ENCODE measurements at regions not wholly inside any gene's neighbourhood (a gene's known extent, or its start where the extent isn't known, plus 50 kb on each side); places are given as distances from the start of the nearest gene placed in this dataset.

DNA sequence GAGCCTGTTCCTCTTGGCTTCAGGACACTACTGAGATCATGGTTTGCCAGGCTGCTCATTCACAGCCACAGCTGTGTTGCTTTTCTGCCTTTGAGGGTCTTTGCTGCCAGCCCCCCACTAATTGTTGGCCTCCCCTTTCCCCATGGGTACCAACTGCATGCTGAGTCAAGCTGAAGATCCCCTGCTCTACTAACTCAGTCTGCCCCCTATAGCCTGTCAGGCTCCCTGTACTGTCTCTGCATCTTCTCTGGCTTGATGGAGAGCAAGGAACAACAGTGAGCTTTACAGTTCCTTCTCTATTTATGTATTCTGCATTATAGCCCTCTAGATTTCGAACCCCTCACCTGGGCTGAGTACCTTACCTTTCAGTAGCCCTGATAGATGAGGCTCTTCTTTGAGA is 257.6 kb upstream of the CADM1 start:
- H3K4me3 ChIP-seq (ENCODE audit: control insufficient read depth, low read depth, low read length), result no peak overlapping the region
- no peak for DNase-seq (ENCODE audit: low read depth)
- TF ChIP-seq, protein P1, sequence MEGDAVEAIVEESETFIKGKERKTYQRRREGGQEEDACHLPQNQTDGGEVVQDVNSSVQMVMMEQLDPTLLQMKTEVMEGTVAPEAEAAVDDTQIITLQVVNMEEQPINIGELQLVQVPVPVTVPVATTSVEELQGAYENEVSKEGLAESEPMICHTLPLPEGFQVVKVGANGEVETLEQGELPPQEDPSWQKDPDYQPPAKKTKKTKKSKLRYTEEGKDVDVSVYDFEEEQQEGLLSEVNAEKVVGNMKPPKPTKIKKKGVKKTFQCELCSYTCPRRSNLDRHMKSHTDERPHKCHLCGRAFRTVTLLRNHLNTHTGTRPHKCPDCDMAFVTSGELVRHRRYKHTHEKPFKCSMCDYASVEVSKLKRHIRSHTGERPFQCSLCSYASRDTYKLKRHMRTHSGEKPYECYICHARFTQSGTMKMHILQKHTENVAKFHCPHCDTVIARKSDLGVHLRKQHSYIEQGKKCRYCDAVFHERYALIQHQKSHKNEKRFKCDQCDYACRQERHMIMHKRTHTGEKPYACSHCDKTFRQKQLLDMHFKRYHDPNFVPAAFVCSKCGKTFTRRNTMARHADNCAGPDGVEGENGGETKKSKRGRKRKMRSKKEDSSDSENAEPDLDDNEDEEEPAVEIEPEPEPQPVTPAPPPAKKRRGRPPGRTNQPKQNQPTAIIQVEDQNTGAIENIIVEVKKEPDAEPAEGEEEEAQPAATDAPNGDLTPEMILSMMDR (conservative IDR thresholded peaks at IDR 0.05; ENCODE audit: control insufficient read depth, insufficient read depth, low read depth, low read length), result no peak

DNA sequence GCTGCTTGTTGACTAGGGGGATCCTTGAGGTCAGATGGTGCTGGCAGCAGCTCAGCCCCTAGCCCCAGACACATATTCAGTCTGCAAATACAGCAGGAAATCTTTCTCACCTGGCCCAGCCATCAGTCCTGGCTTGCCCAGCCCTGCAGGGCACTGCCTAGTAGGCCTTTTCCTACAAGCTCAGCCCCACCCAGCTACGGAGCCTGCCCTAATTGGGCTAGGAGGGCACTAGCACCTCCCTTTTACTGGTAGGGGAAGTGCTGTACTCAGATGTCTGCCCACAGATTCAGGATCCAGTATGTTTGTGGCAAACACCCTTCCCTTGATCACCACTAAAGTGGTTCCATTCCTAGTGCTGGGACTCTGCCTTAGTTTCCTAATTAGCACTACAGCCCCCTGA is 257.1 kb upstream of the CADM1 start:
- H3K4me3 ChIP-seq (ENCODE audit: control insufficient read depth, low read depth, low read length), result no peak overlapping the region
- TF ChIP-seq, protein P1 (conservative IDR thresholded peaks at IDR 0.05; ENCODE audit: control insufficient read depth, insufficient read depth, low read depth, low read length), result no peak
- DNase-seq (ENCODE audit: low read depth), result no peak

DNA sequence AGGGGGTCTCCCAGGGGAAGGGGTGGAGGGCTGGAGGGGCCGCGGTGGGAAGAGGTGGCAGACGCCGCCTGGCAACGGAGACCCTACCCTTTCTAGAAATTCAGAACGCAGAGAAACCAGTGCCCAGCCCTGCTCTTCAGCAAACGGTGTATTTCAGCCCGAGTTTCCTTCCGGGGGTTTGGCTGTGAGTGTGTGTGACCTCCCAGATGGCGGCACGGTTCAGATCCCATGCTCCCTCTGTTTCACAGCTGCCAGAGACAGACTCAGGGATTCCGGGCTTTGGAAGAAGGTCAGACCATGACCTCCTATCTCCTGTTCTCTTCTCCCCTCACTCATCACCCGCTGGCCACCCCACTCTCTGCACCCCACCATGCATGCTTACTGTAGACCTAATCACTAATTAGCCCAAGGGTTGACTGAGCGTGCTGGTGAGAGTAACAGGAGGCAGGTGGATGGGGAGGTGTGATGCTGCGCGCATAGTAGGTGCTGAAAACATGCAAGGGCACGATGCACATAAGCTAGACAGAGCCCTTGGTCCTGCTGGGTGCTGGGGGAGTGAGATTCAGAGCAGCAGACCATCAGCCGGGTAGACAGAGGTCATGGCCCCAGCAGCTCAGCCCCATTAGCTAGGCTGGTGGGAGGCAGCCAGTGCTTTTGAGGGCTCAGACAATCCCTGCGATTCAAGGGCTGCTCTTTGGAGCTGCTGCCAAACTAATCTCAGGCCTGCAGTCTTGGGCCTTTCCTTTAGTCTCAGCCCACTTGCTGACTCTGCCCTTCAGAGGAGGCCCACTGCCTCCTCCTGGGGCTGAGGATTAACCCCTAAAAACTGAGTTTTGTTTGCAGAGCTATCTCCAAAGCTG is 256.5 kb upstream of the CADM1 start:
- TF ChIP-seq, protein P1 (conservative IDR thresholded peaks at IDR 0.05; ENCODE audit: control insufficient read depth, insufficient read depth, low read depth, low read length), result no peak
- DNase-seq (ENCODE audit: low read depth), result no peak
- H3K4me3 ChIP-seq (ENCODE audit: control insufficient read depth, low read depth, low read length), result no peak overlapping the region

DNA sequence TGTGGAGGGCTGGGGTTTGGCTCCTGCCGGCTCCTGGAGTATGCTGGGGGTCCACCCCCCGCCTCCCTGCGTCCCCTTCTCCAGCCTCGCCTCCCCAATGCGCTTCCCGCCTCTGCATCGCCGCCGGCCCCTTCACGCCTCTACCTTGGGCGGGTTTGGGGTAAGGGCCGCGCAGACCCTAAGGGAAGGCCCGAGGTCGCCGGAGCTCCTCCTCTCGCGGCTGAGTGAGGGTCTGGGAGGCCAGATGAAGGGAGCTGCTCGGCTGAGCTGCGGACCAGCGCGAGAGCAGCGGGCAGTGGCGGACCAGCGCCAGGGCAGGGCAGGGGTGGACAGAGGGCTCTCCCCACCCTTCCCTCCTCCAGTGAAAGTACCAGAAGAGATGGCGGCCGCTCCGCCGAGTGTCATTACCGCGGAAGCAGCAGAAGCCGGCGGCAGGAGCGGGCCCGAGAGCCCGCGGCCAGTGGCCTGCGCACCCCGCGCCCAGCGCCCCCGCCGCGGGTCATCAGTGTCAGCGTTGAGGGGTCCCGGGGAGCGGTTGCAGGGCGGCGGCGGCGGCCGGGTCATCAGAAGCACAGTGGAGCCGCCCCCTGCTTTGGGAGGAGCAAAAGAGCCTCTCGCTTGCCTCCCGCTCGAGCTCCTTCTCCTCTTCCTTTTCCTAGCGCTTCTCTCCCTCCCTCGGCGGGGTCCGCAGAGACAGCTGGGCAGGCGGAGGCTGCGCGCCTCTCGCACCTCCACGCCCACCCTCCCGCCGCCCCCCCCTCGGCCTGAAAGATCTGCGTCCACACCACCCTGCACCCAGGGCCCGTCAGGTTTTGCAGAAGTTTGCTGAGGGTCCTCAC is 255.6 kb upstream of the CADM1 start:
- no peak overlapping the region for H3K4me3 ChIP-seq (ENCODE audit: control insufficient read depth, low read depth, low read length)
- no peak for DNase-seq (ENCODE audit: low read depth)
- TF ChIP-seq, protein P1 (conservative IDR thresholded peaks at IDR 0.05; ENCODE audit: control insufficient read depth, insufficient read depth, low read depth, low read length), result no peak

DNA sequence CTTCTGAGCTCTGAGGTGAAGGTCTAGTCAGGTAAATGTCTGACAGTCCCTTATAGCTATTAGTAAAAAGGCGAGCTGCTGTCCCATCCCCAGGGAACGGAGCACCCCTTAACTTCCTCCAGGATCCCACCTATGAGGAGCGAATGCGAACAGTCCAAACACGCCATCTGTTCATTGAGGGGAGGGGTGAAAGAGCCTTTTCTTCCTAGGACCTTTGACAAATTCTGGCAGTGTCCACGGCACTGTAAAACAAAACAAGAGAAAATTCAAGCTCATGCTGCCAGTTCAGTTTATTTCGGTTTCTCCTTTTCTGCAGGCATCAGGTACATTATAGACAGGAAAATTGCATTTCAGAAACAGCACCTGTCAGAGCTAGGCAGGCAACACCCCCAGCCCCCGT is 253.8 kb upstream of the CADM1 start:
- H3K4me3 ChIP-seq (ENCODE audit: control insufficient read depth, low read depth, low read length), result no peak overlapping the region
- no peak for DNase-seq (ENCODE audit: low read depth)
- TF ChIP-seq, protein P1 (conservative IDR thresholded peaks at IDR 0.05; ENCODE audit: control insufficient read depth, insufficient read depth, low read depth, low read length), result no peak

DNA sequence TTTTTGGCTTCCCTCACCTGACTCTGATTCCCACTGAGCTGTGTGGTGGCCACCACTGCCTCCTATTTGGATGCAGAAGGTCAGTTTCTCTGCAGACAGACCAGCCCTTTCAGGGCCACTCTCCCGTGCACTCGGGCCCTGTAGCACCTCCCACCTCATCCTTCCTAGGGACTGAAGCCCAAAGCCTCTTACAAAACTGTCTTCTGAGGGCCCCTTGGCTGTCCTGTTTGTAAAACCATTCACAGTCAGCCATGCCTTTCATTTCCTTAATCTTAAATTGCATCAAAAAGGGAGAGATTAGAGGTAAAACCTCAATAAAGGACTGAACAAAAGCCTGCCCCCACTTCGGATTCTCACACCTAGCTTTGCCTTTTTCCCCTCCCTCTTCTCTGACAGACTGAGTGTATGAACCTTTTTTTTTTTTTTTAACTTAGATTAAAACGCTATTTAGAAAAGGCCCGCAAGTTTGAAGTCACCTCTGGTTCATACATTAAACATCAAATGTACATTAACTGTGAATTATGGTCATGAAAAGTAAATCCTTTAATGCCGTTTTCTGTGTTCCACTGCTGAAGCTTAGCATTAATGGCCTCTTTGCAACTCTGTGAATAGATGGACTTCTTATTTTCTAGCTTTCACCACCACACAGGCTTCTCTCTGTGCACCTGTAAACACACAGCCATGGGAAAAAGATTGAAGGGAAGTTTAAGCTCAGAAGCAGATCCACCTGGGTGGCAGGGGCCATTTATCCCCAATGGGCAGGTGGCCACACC is 247.2 kb upstream of the CADM1 start:
- TF ChIP-seq, protein P1 (conservative IDR thresholded peaks at IDR 0.05; ENCODE audit: control insufficient read depth, insufficient read depth, low read depth, low read length), result no peak
- no peak for DNase-seq (ENCODE audit: low read depth)
- no peak overlapping the region for H3K4me3 ChIP-seq (ENCODE audit: control insufficient read depth, low read depth, low read length)

All from fibroblast of mammary gland (primary cell).